Activated naive CD4-positive, alpha-beta T cell treated with anti-CD3 and anti-CD28 coated beads for 36 hours (primary cell): ENCODE measurements at regions not wholly inside any gene's neighbourhood (a gene's known extent, or its start where the extent isn't known, plus 50 kb on each side); places are given as distances from the start of the nearest gene placed in this dataset.

Experiments
- CTCF ChIA-PET: fragments of 350-600 bp; sonication (Branson Sonifier 250); formaldehyde crosslinking; loops from one replicate; lab custom pipeline; 2021; ENCODE audit warnings: antibody characterized with exemption; lab: Charles Lee
- DNase-seq: peaks from one replicate; pipeline ENCODE4 v3.0.0-alpha.2; 2020
- H3K27ac Mint-ChIP-seq: one replicate; pipeline ENCODE4 v1.8.0; 2021; ENCODE audit warnings: mild to moderate bottlenecking, mixed read lengths
- H3K27me3 Mint-ChIP-seq: one replicate; pipeline ENCODE4 v1.8.0; 2021; ENCODE audit warnings: low read depth, mixed read lengths
- H3K36me3 Mint-ChIP-seq: one replicate; pipeline ENCODE4 v1.8.0; 2021; ENCODE audit warnings: low read depth, mixed read lengths
- H3K4me1 Mint-ChIP-seq: one replicate; pipeline ENCODE4 v1.8.0; 2021; ENCODE audit warnings: low read depth, mixed read lengths
- H3K4me3 Mint-ChIP-seq: one replicate; pipeline ENCODE4 v1.8.0; 2021; ENCODE audit warnings: mild to moderate bottlenecking, moderate library complexity, mixed read lengths
- H3K9me3 Mint-ChIP-seq: one replicate; pipeline ENCODE4 v1.8.0; 2021; ENCODE audit warnings: mixed read lengths
- intact Hi-C: fragments of 100-400 bp; cut with micrococcal nuclease; formaldehyde crosslinking; loops from one replicate; pipeline ENCODE4 v1.15.1; 2023

- DNase-seq, result peak; percentile 72
- H3K27ac Mint-ChIP-seq, result peak overlapping the region; percentile 85
- CTCF ChIA-PET, result no interaction called here
These were observed 192.1 kb upstream of the TSC22D1 start for GRCh38 chr13:44768239-44768638.

GRCh38 chr13:44765001-44765471 is 188.9 kb upstream of the TSC22D1 start:
- intact Hi-C loops, result loop anchor here (5.0 kb wide), 1 partner anchor 112 kb away; no protein-coding TSS in a partner anchor
- peaks cover 24% of the 10 kb centered on the region for H3K4me1 Mint-ChIP-seq
- peaks cover 2% of the 10 kb centered on the region for H3K9me3 Mint-ChIP-seq
- no peak for DNase-seq
- CTCF ChIA-PET, result interaction anchor here (1.2 to 1.5 kb wide), 2 partner anchors 11 to 282 kb away, joined by 3 read pairs; no protein-coding TSS in a partner anchor
- H3K36me3 Mint-ChIP-seq, result no peaks in the 10 kb centered on the region
- H3K27ac Mint-ChIP-seq, result no peak overlapping the region
- H3K27me3 Mint-ChIP-seq, result peaks cover 3% of the 10 kb centered on the region
- H3K4me3 Mint-ChIP-seq, result no peak overlapping the region

More at GRCh38 chr13:44768239-44768638, 192.1 kb upstream of the TSC22D1 start:
- Mint-ChIP-seq H3K27me3 (no peaks in the 10 kb centered on the region), H3K4me1 (peaks cover 27% of the 10 kb centered on the region), H3K36me3 (no peaks in the 10 kb centered on the region), H3K9me3 (peaks cover 2% of the 10 kb centered on the region), H3K4me3 (no peak overlapping the region)
- intact Hi-C loops, result loop anchor here (2.0 to 5.0 kb wide), 3 partner anchors 57 to 151 kb away; no protein-coding TSS in a partner anchor

DNA sequence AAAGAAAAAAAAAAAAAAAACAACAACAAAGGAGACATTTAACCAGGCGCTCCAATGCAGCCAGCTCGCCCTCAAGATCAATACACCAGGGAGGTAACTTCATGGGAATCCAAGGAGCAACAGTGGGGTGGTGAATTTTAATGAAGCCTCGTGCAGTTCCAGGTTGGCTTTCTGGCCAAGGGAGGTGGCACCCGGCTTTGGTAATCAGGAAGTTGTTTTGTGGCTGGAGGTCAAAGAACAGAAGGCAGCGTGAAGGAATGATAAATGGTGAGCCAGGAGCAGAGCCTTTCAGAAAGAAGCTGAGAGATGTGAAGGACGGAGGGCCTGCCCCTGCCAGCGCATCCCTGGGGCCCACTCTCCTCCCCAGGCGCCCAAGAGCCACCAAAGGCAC is 188.2 kb upstream of the TSC22D1 start:
- CTCF ChIA-PET, result no interaction called here
- Mint-ChIP-seq H3K4me3 (no peak overlapping the region), H3K36me3 (no peaks in the 10 kb centered on the region), H3K27me3 (peaks cover 3% of the 10 kb centered on the region), H3K9me3 (peaks cover 2% of the 10 kb centered on the region), H3K4me1 (peaks cover 19% of the 10 kb centered on the region), H3K27ac (no peak overlapping the region)
- no peak for DNase-seq
- intact Hi-C loops, result no loop called here

DNA sequence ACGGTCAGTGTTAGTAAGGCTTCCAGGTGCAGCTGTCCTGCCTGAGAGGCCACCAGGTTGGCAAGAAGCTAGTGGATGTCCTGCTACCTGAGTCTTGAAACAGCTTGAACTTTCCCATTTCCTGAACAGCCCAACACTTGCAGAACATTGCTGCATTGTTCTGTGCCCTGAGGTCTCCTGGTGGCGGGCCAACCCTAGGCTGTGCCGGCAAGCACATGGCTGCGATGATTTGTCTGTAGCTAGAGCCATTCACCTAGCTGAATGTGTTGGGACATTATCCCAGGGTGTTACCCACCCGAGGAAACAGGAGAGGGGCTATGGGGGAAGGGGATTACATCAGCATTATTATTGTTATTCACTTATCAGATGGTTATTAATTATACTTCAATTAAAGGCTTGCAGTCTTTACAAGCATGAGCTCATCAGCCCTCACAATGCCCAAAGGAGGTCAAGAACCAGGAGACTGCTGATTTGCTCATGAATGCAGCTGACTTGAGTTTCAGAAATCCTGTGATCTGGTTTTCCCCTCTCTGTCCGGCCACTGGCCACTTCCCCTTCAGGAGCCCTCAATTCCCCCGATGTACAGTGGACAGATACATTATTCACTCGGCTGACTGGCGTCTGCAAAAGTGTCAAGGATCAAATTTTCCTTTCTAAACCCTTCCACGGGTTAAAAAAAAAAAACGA is 187.6 kb upstream of the TSC22D1 start:
- Mint-ChIP-seq H3K27me3 (peaks cover 3% of the 10 kb centered on the region), H3K27ac (no peak overlapping the region), H3K4me3 (no peak overlapping the region), H3K4me1 (peaks cover 19% of the 10 kb centered on the region), H3K36me3 (no peaks in the 10 kb centered on the region), H3K9me3 (peaks cover 2% of the 10 kb centered on the region)
- intact Hi-C loops, result no loop called here
- no peak for DNase-seq
- CTCF ChIA-PET, result interaction anchor here (0.7 kb wide), 1 partner anchor 255 kb away, joined by 3 read pairs; no protein-coding TSS in a partner anchor

DNA sequence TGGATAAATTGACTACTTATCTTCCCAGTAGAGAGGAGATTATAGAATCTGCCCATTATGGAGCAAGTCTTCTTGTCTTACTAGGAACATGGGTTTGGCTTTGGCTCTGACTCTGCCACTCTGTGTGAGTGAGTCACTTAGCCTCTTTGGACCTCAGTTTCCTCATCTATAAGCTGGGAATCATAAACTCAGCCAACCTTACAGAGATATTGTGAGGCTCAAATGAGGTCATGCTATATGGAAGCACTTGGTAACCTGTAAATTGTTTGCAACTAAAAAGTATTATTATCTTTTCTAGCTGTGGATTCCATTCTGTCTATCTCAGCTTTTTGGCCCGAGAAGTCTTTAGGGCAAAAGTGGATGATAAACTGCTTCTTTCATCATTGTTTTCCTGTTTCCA is 186.8 kb upstream of the TSC22D1 start:
- H3K27ac Mint-ChIP-seq, result no peak overlapping the region
- H3K36me3 Mint-ChIP-seq, result no peaks in the 10 kb centered on the region
- peaks cover 17% of the 10 kb centered on the region for H3K4me1 Mint-ChIP-seq
- H3K9me3 Mint-ChIP-seq, result no peaks in the 10 kb centered on the region
- CTCF ChIA-PET, result interaction anchor here (0.6 kb wide), 1 partner anchor 125 kb away, joined by 3 read pairs; no protein-coding TSS in a partner anchor
- no peak overlapping the region for H3K4me3 Mint-ChIP-seq
- no peak for DNase-seq
- intact Hi-C loops, result no loop called here
- peaks cover 3% of the 10 kb centered on the region for H3K27me3 Mint-ChIP-seq

DNA sequence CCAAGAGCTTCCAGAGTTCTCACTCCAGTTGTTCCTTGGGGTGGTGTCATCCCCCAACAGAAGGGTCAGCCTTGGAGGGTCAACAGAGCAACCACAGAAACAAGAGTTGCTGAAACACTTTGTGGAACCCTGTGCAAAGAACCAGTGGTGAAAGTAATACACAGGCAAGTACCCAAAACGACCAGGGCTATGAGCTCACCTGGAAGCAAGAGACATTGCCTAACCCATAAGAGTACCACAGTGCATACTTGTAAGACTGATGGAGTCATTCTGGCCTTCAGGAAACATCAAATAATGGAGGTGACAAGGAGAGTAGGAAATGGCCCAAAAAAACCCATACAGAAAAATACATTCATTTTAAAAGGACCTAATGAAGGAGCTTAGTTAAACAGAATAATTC is 184.3 kb upstream of the TSC22D1 start:
- intact Hi-C loops, result no loop called here
- peaks cover 7% of the 10 kb centered on the region for H3K27me3 Mint-ChIP-seq
- no peaks in the 10 kb centered on the region for H3K36me3 Mint-ChIP-seq
- peaks cover 14% of the 10 kb centered on the region for H3K4me1 Mint-ChIP-seq
- no peak overlapping the region for H3K4me3 Mint-ChIP-seq
- no peaks in the 10 kb centered on the region for H3K9me3 Mint-ChIP-seq
- DNase-seq, result no peak
- CTCF ChIA-PET, result interaction anchor here (0.7 kb wide), 1 partner anchor 209 kb away, joined by 3 read pairs; no protein-coding TSS in a partner anchor
- no peak overlapping the region for H3K27ac Mint-ChIP-seq

- no peaks in the 10 kb centered on the region for H3K36me3 Mint-ChIP-seq
- peaks cover 7% of the 10 kb centered on the region for H3K27me3 Mint-ChIP-seq
- H3K27ac Mint-ChIP-seq, result no peak overlapping the region
- no peaks in the 10 kb centered on the region for H3K9me3 Mint-ChIP-seq
- H3K4me1 Mint-ChIP-seq, result peaks cover 14% of the 10 kb centered on the region
- intact Hi-C loops, result no loop called here
- no peak for DNase-seq
- CTCF ChIA-PET, result no interaction called here
- H3K4me3 Mint-ChIP-seq, result no peak overlapping the region
These were observed 183.5 kb upstream of the TSC22D1 start for GRCh38 chr13:44759384-44760360.

- H3K4me3 Mint-ChIP-seq, result no peak overlapping the region
- peak; percentile 62 for DNase-seq
- H3K27ac Mint-ChIP-seq, result peak overlapping the region; percentile 52
- no peaks in the 10 kb centered on the region for H3K9me3 Mint-ChIP-seq
- CTCF ChIA-PET, result no interaction called here
- no peaks in the 10 kb centered on the region for H3K36me3 Mint-ChIP-seq
- peaks cover 14% of the 10 kb centered on the region for H3K4me1 Mint-ChIP-seq
- peaks cover 7% of the 10 kb centered on the region for H3K27me3 Mint-ChIP-seq
- intact Hi-C loops, result loop anchor here (1.0 kb wide), 2 partner anchors 10 to 60 kb away; no protein-coding TSS in a partner anchor
These were observed 182.7 kb upstream of the TSC22D1 start for GRCh38 chr13:44758630-44759383.

DNA sequence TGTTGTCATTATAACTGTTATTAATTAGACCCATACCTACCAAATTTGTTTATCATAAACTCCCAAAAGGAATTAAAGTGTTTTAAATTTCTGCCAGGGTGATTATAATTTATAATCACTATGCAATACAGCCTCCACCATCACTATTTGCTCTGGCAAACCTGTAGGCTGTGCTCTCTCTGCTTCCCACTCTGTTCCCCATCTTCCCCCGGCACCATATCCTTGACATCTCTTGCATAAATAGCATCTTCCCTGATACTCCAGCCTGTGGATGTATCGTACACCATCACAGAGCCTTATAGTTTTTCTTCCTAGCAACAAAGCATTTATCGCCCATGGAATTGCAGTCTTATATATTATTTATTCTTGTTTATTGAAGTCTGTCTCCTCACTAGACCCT is 181.5 kb upstream of the TSC22D1 start:
- intact Hi-C loops, result loop anchor here (1.0 kb wide), 2 partner anchors 12 to 62 kb away; no protein-coding TSS in a partner anchor
- DNase-seq, result no peak

DNA sequence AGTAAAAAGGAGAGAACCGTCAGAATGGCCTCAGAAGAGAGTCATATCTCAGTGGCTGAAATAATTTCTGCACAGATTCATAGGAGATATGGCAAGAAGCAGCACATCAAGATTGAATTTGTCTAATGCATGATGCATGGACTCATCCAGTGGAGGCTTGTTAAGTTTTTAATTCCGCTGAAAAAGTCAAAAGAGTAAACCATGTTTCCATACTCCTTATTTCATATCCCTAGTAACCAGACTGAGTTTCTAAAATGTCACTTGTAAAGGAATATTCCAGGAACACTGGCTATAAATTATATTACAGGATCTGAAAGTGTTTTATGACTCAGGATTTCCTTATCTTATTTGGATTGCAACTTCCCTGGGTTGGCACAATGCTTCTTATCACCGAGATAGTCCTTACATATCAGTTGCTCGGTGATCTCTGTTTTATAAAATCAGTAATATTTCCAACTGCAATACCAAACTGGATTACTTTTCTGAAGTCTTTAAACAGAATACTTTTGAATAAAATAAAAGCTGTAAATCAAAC is 180.2 kb upstream of the TSC22D1 start:
- Mint-ChIP-seq H3K27me3 (peaks cover 5% of the 10 kb centered on the region), H3K27ac (no peak overlapping the region), H3K4me3 (no peak overlapping the region), H3K36me3 (no peaks in the 10 kb centered on the region), H3K9me3 (no peaks in the 10 kb centered on the region), H3K4me1 (peaks cover 14% of the 10 kb centered on the region)
- DNase-seq, result no peak
- CTCF ChIA-PET, result interaction anchor here (0.7 kb wide), 1 partner anchor 121 kb away, joined by 3 read pairs; no protein-coding TSS in a partner anchor
- intact Hi-C loops, result no loop called here

More for the DNA sequence above, 181.5 kb upstream of the TSC22D1 start:
- Mint-ChIP-seq H3K27ac (no peak overlapping the region), H3K36me3 (no peaks in the 10 kb centered on the region), H3K9me3 (no peaks in the 10 kb centered on the region), H3K4me3 (no peak overlapping the region), H3K27me3 (peaks cover 7% of the 10 kb centered on the region), H3K4me1 (peaks cover 14% of the 10 kb centered on the region)
- CTCF ChIA-PET, result no interaction called here

- Mint-ChIP-seq H3K36me3 (no peaks in the 10 kb centered on the region), H3K27me3 (peaks cover 5% of the 10 kb centered on the region), H3K27ac (no peak overlapping the region), H3K9me3 (no peaks in the 10 kb centered on the region), H3K4me1 (peaks cover 14% of the 10 kb centered on the region), H3K4me3 (no peak overlapping the region)
- CTCF ChIA-PET, result interaction anchor here (0.6 to 0.7 kb wide), 2 partner anchors 11 to 857 kb away, joined by 3 to 6 read pairs; no protein-coding TSS in a partner anchor
- DNase-seq, result no peak
- intact Hi-C loops, result no loop called here
These were observed 179.7 kb upstream of the TSC22D1 start for GRCh38 chr13:44755872-44756271.
